ENCODE measurements at regions not wholly inside any gene's neighbourhood (a gene's known extent, or its start where the extent isn't known, plus 50 kb on each side); places are given as distances from the start of the nearest gene placed in this dataset.

GRCh38 chr4:180675359-180675650 is 1567.9 kb upstream of the TENM3 start:
- 38 to 50% methylated on average over 1 of the region's 1 CpG for WGBS, 2 donors
- H3K9me3 ChIP-seq, result no peaks in the 10 kb centered on the region
- intact Hi-C loops (cut with DNase I), result no loop called here
- H3K27me3 ChIP-seq, result no peaks in the 10 kb centered on the region
- no peak for ATAC-seq
- DNase-seq, result no peak
- H3K4me1 ChIP-seq, result no peaks in the 10 kb centered on the region
- H3K4me3 ChIP-seq, result no peak overlapping the region
- TF ChIP-seq CTCF (IDR thresholded peaks at IDR 0.05), result no peak
- no peak for TF ChIP-seq POLR2A (IDR thresholded peaks at IDR 0.05)
- H3K36me3 ChIP-seq (replicated peaks in 1 of 2; ENCODE audit: insufficient read depth in 1 of 2, low read depth in 2 of 2), result no peaks in the 10 kb centered on the region
- H3K27ac ChIP-seq, result no peak overlapping the region

GRCh38 chr4:180680305-180680704 is 1562.9 kb upstream of the TENM3 start:
- Histone ChIP-seq H3K9me3 (no peaks in the 10 kb centered on the region), H3K4me1 (no peaks in the 10 kb centered on the region), H3K4me3 (no peak overlapping the region), H3K36me3 (replicated peaks in 1 of 2; ENCODE audit: insufficient read depth in 1 of 2, low read depth in 2 of 2) (no peaks in the 10 kb centered on the region), H3K27ac (no peak overlapping the region), H3K27me3 (no peaks in the 10 kb centered on the region)
- no peak for DNase-seq
- TF ChIP-seq POLR2A (IDR thresholded peaks at IDR 0.05), result no peak
- no peak for TF ChIP-seq CTCF (IDR thresholded peaks at IDR 0.05)
- WGBS, 2 donors, result 24 to 35% methylated on average over 2 of the region's 2 CpGs
- no peak for ATAC-seq
- intact Hi-C loops (cut with DNase I), result no loop called here

- H3K4me3 ChIP-seq, result no peak overlapping the region
- no peaks in the 10 kb centered on the region for H3K4me1 ChIP-seq
- no peaks in the 10 kb centered on the region for H3K36me3 ChIP-seq (replicated peaks in 1 of 2; ENCODE audit: insufficient read depth in 1 of 2, low read depth in 2 of 2)
- TF ChIP-seq CTCF (IDR thresholded peaks at IDR 0.05) (no peak), POLR2A (IDR thresholded peaks at IDR 0.05) (no peak)
- WGBS, 2 donors, result 27 to 34% methylated on average over 2 of the region's 2 CpGs
- intact Hi-C loops (cut with DNase I), result no loop called here
- H3K9me3 ChIP-seq, result no peaks in the 10 kb centered on the region
- no peaks in the 10 kb centered on the region for H3K27me3 ChIP-seq
- no peak for DNase-seq
- no peak for ATAC-seq
- H3K27ac ChIP-seq, result no peak overlapping the region
Measured at GRCh38 chr4:180682776-180683175, 1560.4 kb upstream of the TENM3 start.

GRCh38 chr4:180683186-180683585 is 1560.0 kb upstream of the TENM3 start:
- Histone ChIP-seq H3K4me3 (no peak overlapping the region), H3K9me3 (no peaks in the 10 kb centered on the region), H3K36me3 (replicated peaks in 1 of 2; ENCODE audit: insufficient read depth in 1 of 2, low read depth in 2 of 2) (no peaks in the 10 kb centered on the region), H3K27me3 (no peaks in the 10 kb centered on the region), H3K27ac (no peak overlapping the region), H3K4me1 (no peaks in the 10 kb centered on the region)
- intact Hi-C loops (cut with DNase I), result no loop called here
- no peak for TF ChIP-seq POLR2A (IDR thresholded peaks at IDR 0.05)
- ATAC-seq (no peak), DNase-seq (no peak)
- WGBS, 2 donors, result 80 to 83% methylated on average over 5 of the region's 5 CpGs

GRCh38 chr4:180688480-180688879 is 1554.7 kb upstream of the TENM3 start:
- TF ChIP-seq POLR2A (IDR thresholded peaks at IDR 0.05) (no peak), CTCF (IDR thresholded peaks at IDR 0.05) (no peak)
- ATAC-seq, result no peak

More at GRCh38 chr4:180688480-180688879, 1554.7 kb upstream of the TENM3 start:
- Histone ChIP-seq H3K27me3 (no peaks in the 10 kb centered on the region), H3K4me3 (no peak overlapping the region), H3K36me3 (replicated peaks in 1 of 2; ENCODE audit: insufficient read depth in 1 of 2, low read depth in 2 of 2) (no peaks in the 10 kb centered on the region), H3K9me3 (no peaks in the 10 kb centered on the region), H3K27ac (no peak overlapping the region), H3K4me1 (no peaks in the 10 kb centered on the region)
- intact Hi-C loops (cut with DNase I), result no loop called here
- no peak for DNase-seq
- 61 to 72% methylated on average over 2 of the region's 2 CpGs for WGBS, 2 donors
